SH-SY5Y (cell line): ENCODE measurements at regions not wholly inside any gene's neighbourhood (a gene's known extent, or its start where the extent isn't known, plus 50 kb on each side); places are given as distances from the start of the nearest gene placed in this dataset.

Source experiments
- GATA2 ChIP-seq: IDR thresholded peaks from 2 replicates; pipeline ENCODE4 v1.6.1; 2011; ENCODE audit warnings: mild to moderate bottlenecking, low read depth, low read length
- GATA3 ChIP-seq: IDR thresholded peaks from 2 replicates; pipeline ENCODE4 v1.6.1; 2011; ENCODE audit warnings: low read depth, mild to moderate bottlenecking, low read length, moderate library complexity

GRCh38 chr7:68573271-68574005, 1024.8 kb upstream of the AUTS2 start:
- no peak for TF ChIP-seq GATA3
- no peak for TF ChIP-seq GATA2
